Panc1 (cell line): ENCODE measurements at regions not wholly inside any gene's neighbourhood (a gene's known extent, or its start where the extent isn't known, plus 50 kb on each side); places are given as distances from the start of the nearest gene placed in this dataset.

Source experiments
- ATAC-seq: fragments of 200-7000 bp; cut with Tn5 transposase; 2 replicates; pipeline ENCODE4 v1.9.1; 2020; ENCODE audit warnings: mild to moderate bottlenecking, moderate library complexity
- BruUV-seq: library from RNA; stranded (reverse); fragments of 400-500 nt; replicated peaks from 2 replicates; lab custom pipeline; 2021; lab: Mats Ljungman, UMichigan
- CTCF ChIA-PET: fragments of 300-600 bp; sonication (Branson Sonifier 250); formaldehyde crosslinking; loops from one replicate; lab custom pipeline; 2022; ENCODE audit warnings: antibody characterized with exemption; lab: Charles Lee
- POLR2A ChIA-PET: fragments of 300-600 bp; sonication (Branson Sonifier 250); formaldehyde crosslinking; loops from one replicate; lab custom pipeline; 2022; ENCODE audit warnings: antibody characterized with exemption; lab: Charles Lee
- DNase-seq: peaks from one replicate; pipeline ENCODE4 v3.0.0-alpha.2; 2010; ENCODE audit warnings: low read depth, low spot score
- H3K27ac ChIP-seq: 2 replicates; pipeline ENCODE4 v1.5.1; 2011; ENCODE audit warnings: mild to moderate bottlenecking, low read length, inconsistent platforms
- H3K27me3 ChIP-seq: fragments of 200-500 bp; sonication (Bioruptor generic); 2 replicates; pipeline ENCODE4 v1.6.0; 2014; ENCODE audit warnings: low read length, inconsistent platforms; ENCODE audit not compliant: control insufficient read depth, insufficient read depth
- H3K36me3 ChIP-seq: fragments of 200-500 bp; sonication (Bioruptor generic); 2 replicates; pipeline ENCODE4 v1.5.1; 2014; ENCODE audit warnings: inconsistent platforms, mild to moderate bottlenecking, low read length, moderate library complexity; ENCODE audit not compliant: control insufficient read depth, insufficient read depth
- H3K4me1 ChIP-seq: 2 replicates; pipeline ENCODE4 v1.5.1; 2011; ENCODE audit warnings: inconsistent platforms, mild to moderate bottlenecking, low read length, moderate library complexity; ENCODE audit not compliant: control insufficient read depth, insufficient read depth
- H3K4me3 ChIP-seq, 2 experiments: 2 replicates each; pipeline ENCODE4 v1.5.1; 2011 to 2012; ENCODE audit warnings: low read depth in 2 of 2, low read length in 2 of 2, mild to moderate bottlenecking in 2 of 2, inconsistent platforms in 1 of 2, moderate library complexity in 1 of 2
- H3K9me3 ChIP-seq: fragments of 200-500 bp; sonication (Bioruptor generic); 2 replicates; pipeline ENCODE4 v1.5.1; 2014; ENCODE audit warnings: low read depth, mild to moderate bottlenecking, inconsistent platforms, low read length, moderate library complexity; ENCODE audit not compliant: control insufficient read depth, insufficient read depth
- POLR2AphosphoS5 ChIP-seq: IDR thresholded peaks from 2 replicates; pipeline ENCODE4 v1.6.1; 2012; ENCODE audit warnings: mild to moderate bottlenecking, low read depth, low read length, moderate library complexity
- SIN3A ChIP-seq: IDR thresholded peaks from 2 replicates; pipeline ENCODE4 v1.6.1; 2012; ENCODE audit warnings: low read depth, mild to moderate bottlenecking, low read length, moderate library complexity, borderline replicate concordance; ENCODE audit not compliant: insufficient read depth
- TCF7L2 ChIP-seq: IDR thresholded peaks from 2 replicates; pipeline ENCODE4 v1.6.1; 2011; ENCODE audit warnings: mild to moderate bottlenecking, low read depth, low read length, inconsistent platforms
- in situ Hi-C: cut with HindIII; loops from 2 replicates; pipeline ENCODE4 v1.10.0; 2016; ENCODE audit warnings: low sequenced_read_pairs, low pct_unique_long_range_greater_than_20kb
- intact Hi-C: fragments of 100-400 bp; cut with micrococcal nuclease; formaldehyde crosslinking; loops from one replicate; pipeline ENCODE4 v1.10.0; 2022; ENCODE audit not compliant: unreplicated experiment
- TF ChIP-seq, protein P1 (sequence below), 2 experiments: IDR thresholded peaks; 2 replicates each; pipeline ENCODE4 v1.6.1; 2011 to 2012; ENCODE audit warnings: low read depth in 2 of 2, control low read depth in 1 of 2, low read length in 1 of 2, mild to moderate bottlenecking in 1 of 2, moderate library complexity in 1 of 2; ENCODE audit not compliant: insufficient read depth in 1 of 2
- TF ChIP-seq, protein P2 (sequence below): fragments of 450-650 bp; IDR thresholded peaks from 2 replicates; pipeline ENCODE4 v1.5.1; 2017; ENCODE audit warnings: mild to moderate bottlenecking

DNA sequence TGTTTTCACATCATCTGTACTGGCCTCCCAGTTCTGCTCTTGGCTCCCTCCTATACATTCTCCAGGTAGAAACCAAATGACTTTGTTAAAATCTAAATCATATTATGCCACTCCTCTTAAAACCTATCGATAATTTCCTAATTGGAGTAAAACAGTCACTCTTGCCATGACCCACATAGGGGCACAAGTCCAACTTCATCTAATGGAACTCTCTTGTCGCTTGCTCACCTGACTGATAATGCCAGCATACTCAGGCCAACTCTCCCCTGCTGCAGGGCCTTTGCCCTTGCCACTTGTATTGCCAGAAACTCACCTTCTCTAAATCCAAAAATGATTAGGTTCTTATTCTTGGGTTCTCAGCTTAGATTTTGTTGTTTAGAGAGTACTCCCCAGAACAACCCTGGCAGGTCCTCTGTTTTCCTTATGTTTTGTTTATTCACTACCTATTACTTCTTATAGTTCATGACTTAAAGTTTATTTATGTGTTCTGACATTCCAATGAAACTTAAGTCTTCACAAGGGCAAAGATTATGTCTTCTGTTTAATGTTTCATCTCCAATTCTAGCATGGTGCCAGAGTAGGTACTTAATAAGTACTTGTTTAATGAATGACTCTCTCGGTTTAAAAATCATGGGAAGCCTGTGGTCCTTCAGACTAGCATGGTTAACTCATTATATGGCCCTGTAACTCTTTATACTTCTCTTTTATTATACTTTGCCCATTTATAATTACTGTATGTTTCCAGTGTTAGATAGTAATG is 345.9 kb upstream of the SMIM30 start:
- Histone ChIP-seq H3K27me3 (no peaks in the 10 kb centered on the region), H3K9me3 (no peaks in the 10 kb centered on the region), H3K4me1 (no peaks in the 10 kb centered on the region), H3K4me3 (no peak overlapping the region), H3K27ac (no peak overlapping the region), H3K36me3 (no peaks in the 10 kb centered on the region)
- in situ Hi-C loops (no loop called here), intact Hi-C loops (no loop called here)
- ATAC-seq (no peak), DNase-seq (no peak)
- TF ChIP-seq, protein P1, sequence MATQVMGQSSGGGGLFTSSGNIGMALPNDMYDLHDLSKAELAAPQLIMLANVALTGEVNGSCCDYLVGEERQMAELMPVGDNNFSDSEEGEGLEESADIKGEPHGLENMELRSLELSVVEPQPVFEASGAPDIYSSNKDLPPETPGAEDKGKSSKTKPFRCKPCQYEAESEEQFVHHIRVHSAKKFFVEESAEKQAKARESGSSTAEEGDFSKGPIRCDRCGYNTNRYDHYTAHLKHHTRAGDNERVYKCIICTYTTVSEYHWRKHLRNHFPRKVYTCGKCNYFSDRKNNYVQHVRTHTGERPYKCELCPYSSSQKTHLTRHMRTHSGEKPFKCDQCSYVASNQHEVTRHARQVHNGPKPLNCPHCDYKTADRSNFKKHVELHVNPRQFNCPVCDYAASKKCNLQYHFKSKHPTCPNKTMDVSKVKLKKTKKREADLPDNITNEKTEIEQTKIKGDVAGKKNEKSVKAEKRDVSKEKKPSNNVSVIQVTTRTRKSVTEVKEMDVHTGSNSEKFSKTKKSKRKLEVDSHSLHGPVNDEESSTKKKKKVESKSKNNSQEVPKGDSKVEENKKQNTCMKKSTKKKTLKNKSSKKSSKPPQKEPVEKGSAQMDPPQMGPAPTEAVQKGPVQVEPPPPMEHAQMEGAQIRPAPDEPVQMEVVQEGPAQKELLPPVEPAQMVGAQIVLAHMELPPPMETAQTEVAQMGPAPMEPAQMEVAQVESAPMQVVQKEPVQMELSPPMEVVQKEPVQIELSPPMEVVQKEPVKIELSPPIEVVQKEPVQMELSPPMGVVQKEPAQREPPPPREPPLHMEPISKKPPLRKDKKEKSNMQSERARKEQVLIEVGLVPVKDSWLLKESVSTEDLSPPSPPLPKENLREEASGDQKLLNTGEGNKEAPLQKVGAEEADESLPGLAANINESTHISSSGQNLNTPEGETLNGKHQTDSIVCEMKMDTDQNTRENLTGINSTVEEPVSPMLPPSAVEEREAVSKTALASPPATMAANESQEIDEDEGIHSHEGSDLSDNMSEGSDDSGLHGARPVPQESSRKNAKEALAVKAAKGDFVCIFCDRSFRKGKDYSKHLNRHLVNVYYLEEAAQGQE (IDR thresholded peaks at IDR 0.05; ENCODE audit: insufficient read depth in 1 of 2, low read depth in 2 of 2, low read length in 1 of 2): no peak
- TF ChIP-seq, protein P2, sequence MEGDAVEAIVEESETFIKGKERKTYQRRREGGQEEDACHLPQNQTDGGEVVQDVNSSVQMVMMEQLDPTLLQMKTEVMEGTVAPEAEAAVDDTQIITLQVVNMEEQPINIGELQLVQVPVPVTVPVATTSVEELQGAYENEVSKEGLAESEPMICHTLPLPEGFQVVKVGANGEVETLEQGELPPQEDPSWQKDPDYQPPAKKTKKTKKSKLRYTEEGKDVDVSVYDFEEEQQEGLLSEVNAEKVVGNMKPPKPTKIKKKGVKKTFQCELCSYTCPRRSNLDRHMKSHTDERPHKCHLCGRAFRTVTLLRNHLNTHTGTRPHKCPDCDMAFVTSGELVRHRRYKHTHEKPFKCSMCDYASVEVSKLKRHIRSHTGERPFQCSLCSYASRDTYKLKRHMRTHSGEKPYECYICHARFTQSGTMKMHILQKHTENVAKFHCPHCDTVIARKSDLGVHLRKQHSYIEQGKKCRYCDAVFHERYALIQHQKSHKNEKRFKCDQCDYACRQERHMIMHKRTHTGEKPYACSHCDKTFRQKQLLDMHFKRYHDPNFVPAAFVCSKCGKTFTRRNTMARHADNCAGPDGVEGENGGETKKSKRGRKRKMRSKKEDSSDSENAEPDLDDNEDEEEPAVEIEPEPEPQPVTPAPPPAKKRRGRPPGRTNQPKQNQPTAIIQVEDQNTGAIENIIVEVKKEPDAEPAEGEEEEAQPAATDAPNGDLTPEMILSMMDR: no peak
- TF ChIP-seq TCF7L2: no peak
- ChIA-PET POLR2A (no interaction called here), CTCF (no interaction called here)
- BruUV-seq: no TSS peak

DNA sequence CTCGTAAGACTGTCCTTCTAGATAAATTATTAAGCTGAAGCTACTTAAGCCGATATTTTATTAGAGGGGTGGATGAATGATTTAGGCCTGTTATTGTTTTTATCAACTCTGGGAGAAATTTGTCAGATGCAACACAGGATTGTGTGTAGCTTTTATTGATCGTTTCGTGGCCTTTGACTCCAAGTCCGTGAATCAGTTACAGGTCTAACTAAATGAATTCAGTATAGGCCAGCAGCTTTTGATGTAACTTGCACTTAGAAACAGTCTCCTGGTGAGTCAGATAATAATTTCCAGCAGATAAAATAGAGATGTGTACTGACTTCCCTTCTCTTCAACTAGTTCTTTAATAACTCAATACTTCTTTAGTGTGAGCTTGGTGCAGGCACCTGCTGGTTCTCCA is 341.7 kb upstream of the SMIM30 start:
- H3K27me3 ChIP-seq: no peaks in the 10 kb centered on the region
- TF ChIP-seq, protein P2: no peak
- TF ChIP-seq, protein P1 (IDR thresholded peaks at IDR 0.05; ENCODE audit: insufficient read depth in 1 of 2, low read depth in 2 of 2, low read length in 1 of 2): no peak
- TF ChIP-seq TCF7L2 (no peak), POLR2AphosphoS5 (no peak), SIN3A (no peak)
- intact Hi-C loops: no loop called here
- no peaks in the 10 kb centered on the region for H3K9me3 ChIP-seq
- ATAC-seq: no peak
- ChIA-PET POLR2A (no interaction called here), CTCF (no interaction called here)
- no peak overlapping the region for H3K27ac ChIP-seq
- no peak for DNase-seq
- no peaks in the 10 kb centered on the region for H3K4me1 ChIP-seq
- no TSS peak for BruUV-seq
- in situ Hi-C loops: no loop called here
- no peaks in the 10 kb centered on the region for H3K36me3 ChIP-seq
- no peak overlapping the region for H3K4me3 ChIP-seq
